LNCAP (cell line): ENCODE measurements at regions not wholly inside any gene's neighbourhood (a gene's known extent, or its start where the extent isn't known, plus 50 kb on each side); places are given as distances from the start of the nearest gene placed in this dataset.

Experiments
- TF ChIP-seq, protein P1 (sequence below): fragments of 450-650 bp; IDR thresholded peaks from 2 replicates; pipeline ENCODE4 v1.5.1; 2017; ENCODE audit warnings: mild to moderate bottlenecking

DNA sequence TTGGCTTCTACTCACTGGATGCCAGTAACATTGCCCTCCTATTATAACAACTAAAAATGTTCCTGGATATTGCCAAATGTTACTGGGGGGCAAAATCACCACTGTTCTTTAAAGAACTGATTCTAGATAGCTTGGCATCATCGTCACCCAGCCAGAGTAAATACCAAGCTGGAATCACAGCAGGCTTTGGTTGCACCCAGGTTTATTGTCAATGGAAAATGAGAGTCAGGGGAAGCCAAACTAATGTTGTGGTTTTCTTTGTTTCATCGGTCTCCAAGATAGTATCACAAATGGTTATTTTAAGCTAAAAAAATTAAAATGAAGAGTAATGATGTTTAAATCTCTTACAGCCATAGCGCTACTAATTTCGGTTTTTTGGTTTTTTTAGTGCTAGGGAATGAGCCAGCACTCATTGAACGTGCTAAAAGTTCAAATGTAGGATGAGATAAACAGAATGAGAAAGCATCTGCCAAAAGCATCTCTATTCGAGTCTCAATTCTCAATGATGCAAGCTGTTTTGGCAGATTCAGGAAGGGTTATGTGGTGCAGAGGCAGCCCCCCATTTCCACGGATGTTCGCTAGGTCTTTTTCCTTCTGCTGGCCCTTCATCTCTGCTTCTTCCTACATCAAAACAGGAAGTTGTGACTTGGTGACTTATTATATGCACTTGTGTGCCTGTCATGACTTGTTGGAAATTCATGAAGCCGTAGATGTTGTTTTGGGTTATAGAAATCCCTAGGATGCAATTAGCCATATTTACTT lies 558.0 kb downstream of the EBF1 start:
- TF ChIP-seq, protein P1, sequence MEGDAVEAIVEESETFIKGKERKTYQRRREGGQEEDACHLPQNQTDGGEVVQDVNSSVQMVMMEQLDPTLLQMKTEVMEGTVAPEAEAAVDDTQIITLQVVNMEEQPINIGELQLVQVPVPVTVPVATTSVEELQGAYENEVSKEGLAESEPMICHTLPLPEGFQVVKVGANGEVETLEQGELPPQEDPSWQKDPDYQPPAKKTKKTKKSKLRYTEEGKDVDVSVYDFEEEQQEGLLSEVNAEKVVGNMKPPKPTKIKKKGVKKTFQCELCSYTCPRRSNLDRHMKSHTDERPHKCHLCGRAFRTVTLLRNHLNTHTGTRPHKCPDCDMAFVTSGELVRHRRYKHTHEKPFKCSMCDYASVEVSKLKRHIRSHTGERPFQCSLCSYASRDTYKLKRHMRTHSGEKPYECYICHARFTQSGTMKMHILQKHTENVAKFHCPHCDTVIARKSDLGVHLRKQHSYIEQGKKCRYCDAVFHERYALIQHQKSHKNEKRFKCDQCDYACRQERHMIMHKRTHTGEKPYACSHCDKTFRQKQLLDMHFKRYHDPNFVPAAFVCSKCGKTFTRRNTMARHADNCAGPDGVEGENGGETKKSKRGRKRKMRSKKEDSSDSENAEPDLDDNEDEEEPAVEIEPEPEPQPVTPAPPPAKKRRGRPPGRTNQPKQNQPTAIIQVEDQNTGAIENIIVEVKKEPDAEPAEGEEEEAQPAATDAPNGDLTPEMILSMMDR = no peak

DNA sequence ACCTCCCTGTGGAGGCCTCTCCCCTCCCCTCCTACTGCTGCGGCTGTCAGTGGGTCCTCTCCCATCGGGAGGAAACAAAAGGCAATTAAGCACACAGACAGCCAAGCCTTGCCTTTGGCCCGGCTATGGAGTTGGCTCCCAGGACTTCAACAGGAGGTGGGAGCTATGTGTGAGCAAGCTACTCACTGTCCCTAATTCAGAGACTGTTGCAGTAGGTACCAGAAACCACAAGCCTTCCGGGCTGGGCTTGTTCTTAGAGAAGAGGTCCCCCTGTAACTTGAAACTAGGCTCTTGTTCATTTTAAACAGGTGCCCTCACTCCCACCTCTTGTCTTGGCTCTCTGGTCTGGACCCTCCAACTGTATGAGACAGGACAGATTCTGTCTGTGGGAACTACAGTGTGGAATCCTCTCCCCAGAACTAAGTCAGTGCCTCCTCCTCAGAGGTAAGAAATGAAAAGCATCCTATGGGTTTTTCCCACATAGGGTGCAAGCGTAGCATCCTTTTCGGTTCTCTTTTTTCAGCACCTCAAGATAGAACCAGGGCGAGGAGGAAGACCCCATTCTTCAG lies 561.1 kb downstream of the EBF1 start:
- TF ChIP-seq, protein P1 = no peak

DNA sequence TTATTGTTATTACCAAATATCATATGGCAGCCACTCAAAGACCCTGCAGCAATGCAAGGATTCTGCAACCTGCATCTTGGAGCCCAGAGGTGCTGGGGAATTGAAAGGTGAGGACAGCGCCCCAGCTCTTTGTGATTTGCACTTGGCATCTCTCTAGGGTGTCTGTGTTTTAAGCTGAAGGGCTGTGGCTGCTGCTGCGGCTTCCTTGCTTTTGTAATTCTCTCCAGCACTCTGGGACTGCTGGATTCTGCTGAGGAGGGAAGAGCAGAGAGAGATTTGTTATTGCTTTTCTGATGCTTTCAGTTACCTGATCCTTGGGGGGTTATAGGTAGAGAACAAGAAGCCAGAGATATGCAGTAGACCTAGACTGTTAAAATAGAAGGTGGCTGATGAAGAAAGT lies 562.4 kb downstream of the EBF1 start:
- TF ChIP-seq, protein P1 = no peak

DNA sequence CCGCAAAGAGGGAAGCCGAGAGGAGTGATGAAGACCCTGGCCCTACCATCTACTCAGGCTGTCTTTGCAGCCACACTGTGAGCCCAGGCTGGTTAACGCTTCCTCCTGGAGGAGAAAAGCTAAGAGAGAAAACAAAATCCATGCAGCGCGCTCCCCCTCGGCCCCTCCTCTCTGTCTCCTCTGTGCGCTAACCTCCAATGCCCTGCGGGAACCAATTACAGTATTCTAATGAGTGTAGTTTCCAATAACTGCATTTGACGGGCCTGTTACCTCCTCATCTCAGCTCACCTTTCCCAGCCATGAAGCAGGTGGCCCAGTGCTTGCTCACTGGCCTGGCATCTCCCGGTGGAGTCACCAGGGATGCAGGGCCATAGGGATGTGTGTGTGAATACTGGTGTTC lies 565.5 kb downstream of the EBF1 start:
- TF ChIP-seq, protein P1 = no peak

DNA sequence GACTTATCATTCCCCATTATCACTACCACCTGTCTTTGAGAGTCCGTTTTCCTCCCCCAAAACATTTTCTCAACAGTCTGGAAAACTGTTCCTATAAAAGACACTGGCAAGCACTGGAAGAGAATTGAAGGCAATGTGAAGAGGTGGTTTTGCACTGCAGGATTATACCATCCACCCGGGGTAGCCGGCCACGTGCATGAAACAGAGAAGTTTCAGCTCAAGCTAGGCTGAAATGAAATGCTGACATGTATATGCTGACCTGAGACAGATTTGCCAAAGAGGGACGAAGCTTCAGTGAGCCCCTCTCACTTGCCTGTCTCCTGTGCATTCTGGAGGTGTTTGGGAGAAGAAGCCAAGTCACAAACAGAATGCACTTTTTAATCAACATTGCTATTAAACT lies 567.0 kb downstream of the EBF1 start:
- TF ChIP-seq, protein P1 = no peak

DNA sequence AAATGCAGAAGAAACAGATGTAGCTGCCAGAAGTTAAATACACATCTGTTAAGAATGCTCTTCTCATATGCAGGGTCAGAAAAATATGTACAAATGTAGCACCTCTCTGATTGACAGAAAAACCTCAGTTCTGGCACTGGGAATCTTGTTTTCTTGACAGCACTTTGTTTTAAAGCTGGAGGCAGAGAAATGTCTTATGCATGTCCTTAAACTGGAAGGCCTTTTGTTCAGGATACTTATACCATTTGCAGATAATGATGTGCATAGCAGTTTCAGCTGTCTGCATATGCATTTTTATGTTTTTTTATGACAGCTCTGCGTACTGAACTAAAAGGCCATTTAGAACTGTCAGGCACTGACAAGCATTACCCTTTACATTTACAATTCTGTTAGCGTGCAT lies 567.9 kb downstream of the EBF1 start:
- TF ChIP-seq, protein P1 = no peak

DNA sequence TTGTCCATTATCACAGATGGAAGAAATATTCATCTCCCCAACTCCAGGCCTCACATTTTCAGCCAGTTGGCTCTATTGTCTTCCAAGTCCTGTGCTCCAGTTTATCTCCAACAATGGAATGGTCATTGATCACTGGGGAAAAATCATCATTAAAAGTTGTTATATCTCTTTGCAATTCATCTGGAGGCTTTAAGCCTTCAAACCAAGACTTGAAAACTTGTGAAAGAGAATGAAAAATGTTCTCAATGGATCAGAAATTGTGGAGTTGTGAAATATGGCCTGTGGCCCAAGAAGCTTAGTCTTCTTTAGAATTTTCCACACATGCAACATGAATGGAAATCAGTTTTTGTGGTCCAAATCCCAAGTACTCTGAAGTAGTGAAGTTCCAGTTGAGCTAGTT lies 569.6 kb downstream of the EBF1 start:
- TF ChIP-seq, protein P1 = no peak

DNA sequence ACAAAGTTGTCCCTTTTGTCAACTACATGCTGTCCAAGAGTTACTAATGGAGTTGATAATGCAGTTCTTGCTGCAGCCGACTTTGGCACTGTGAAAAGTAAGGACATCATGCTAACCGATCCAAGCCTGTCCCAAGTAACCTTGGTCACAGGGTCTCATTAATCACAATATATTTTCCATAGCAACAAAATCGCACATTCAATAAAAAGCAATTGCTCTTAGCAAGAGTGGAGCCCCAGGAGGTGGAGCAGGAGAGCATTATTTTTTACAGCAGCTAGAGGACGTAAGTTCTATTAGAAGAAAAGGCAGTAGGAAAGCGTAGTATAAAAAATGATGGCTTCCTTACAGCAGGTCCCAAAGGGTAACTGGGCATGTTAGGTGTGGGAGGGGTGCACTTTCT lies 570.3 kb downstream of the EBF1 start:
- TF ChIP-seq, protein P1 = no peak
